GM12865 (cell line): ENCODE measurements at regions not wholly inside any gene's neighbourhood (a gene's known extent, or its start where the extent isn't known, plus 50 kb on each side); places are given as distances from the start of the nearest gene placed in this dataset.

Experiments used
- DNase-seq: peaks from one replicate; pipeline ENCODE4 v3.0.0; 2010; ENCODE audit warnings: low read depth
- H3K4me3 ChIP-seq: 2 replicates; pipeline ENCODE4 v1.5.1; 2011; ENCODE audit warnings: mild to moderate bottlenecking, low read depth, low read length, control low read depth
- CTCF ChIP-seq: IDR thresholded peaks from 2 replicates; pipeline ENCODE4 v1.5.1; 2011; ENCODE audit warnings: low read length, control low read depth, low read depth, inconsistent platforms; ENCODE audit not compliant: insufficient read depth; ENCODE audit errors: missing control alignments

- DNase-seq: no peak
- H3K4me3 ChIP-seq: no peak overlapping the region
- TF ChIP-seq CTCF: no peak
Measured at GRCh38 chr12:93223440-93224426, 154.0 kb upstream of the NUDT4 start.

- no peak for DNase-seq
- TF ChIP-seq CTCF: no peak
- H3K4me3 ChIP-seq: no peak overlapping the region
Measured at GRCh38 chr12:93225094-93225493, 152.6 kb upstream of the NUDT4 start.

- H3K4me3 ChIP-seq: no peak overlapping the region
- no peak for TF ChIP-seq CTCF
- no peak for DNase-seq
Measured at GRCh38 chr12:93226361-93226760, 151.4 kb upstream of the NUDT4 start.

- no peak for DNase-seq
- TF ChIP-seq CTCF: no peak
- H3K4me3 ChIP-seq: no peak overlapping the region
Measured at GRCh38 chr12:93229494-93230325, 148.0 kb upstream of the NUDT4 start.

GRCh38 chr12:93230326-93230720 is 147.4 kb upstream of the NUDT4 start:
- DNase-seq: no peak
- H3K4me3 ChIP-seq: no peak overlapping the region
- TF ChIP-seq CTCF: no peak

GRCh38 chr12:93231938-93232337 is 145.8 kb upstream of the NUDT4 start:
- no peak overlapping the region for H3K4me3 ChIP-seq
- DNase-seq: no peak
- TF ChIP-seq CTCF: no peak
